Activated T-cell treated with anti-CD3 and anti-CD28 coated beads, Interleukin-2, amount 50 U/mL, for 1 hour (primary cell): ENCODE measurements at regions not wholly inside any gene's neighbourhood (a gene's known extent, or its start where the extent isn't known, plus 50 kb on each side); places are given as distances from the start of the nearest gene placed in this dataset.

Experiments used
- DNase-seq: peaks from one replicate; pipeline ENCODE4 v3.0.0-alpha.2; 2020

GRCh38 chr17:77464988-77465357 is 324.2 kb downstream of the SEC14L1 start:
- DNase-seq = no peak

DNA sequence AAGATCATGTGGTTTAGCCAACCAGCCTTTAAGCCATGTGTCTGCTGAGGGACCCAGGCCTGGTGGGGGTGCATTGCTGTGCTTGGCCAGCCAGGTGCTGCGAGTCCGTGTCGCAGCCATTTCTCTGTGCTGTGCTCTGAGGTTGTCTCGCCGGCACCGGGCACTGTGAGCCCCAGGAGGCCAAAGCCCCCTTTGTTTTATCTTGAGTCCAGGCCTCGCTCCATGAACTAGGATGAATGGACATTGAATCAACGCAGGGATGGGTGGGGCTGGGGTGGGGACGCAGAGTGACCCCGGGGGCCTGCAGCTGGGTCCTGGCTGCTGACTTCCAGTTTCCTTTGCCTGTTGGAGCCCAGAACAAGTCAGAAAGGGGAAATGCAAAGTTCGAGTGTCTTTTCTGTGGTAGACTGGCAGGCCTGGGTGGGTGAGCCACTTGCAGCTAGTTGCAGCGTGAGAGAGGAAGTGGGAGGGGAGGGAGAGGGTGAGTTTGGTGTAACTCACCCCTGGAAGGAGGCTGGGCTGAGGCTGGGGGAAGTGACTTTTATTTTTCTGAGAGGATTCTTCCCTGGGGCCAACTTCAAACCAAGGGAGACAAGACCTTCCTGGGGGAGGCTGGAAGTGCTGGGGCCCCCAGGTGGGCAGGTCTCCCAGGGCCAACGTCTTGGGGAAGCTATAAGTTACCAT is 324.7 kb downstream of the SEC14L1 start:
- peak; percentile 72 for DNase-seq

- no peak for DNase-seq
These were observed 325.4 kb downstream of the SEC14L1 start for GRCh38 chr17:77466140-77466539.

DNA sequence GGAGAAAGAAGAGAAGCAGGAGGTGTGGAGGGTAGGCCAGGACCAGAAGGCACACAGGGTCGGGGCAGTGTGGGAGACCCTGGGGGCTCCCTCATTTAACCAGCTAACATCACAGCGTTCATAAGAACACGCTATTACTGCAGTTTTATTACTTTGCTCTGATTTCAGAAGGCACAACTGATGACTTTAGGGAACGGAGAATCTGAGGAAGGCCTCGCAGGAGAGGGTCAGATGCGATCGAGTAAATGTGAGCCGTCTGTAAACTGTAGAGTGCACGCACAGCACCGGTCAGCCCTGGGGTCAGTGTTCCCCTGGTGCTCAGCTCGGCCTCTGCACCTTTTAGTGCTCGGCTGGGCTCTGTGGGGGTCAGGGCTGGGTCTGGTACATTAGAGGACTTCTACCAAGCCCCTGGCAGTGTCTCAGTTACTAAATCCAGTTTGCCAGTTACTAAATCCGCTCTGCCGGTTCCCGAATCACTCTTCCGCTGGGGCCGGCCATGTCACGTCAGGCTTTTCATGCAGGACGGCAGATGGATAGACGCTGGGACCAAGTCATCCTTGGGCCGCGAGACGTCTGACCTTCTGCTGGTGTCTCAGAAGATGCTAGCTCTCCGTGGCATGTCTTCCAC is 325.9 kb downstream of the SEC14L1 start:
- DNase-seq = no peak

- DNase-seq = no peak
These were observed 326.8 kb downstream of the SEC14L1 start for GRCh38 chr17:77467521-77467920.

- no peak for DNase-seq
These were observed 328.1 kb downstream of the SEC14L1 start for GRCh38 chr17:77468897-77469296.

GRCh38 chr17:77470330-77470786 is 329.6 kb downstream of the SEC14L1 start:
- DNase-seq = no peak

GRCh38 chr17:77470800-77471733 is 330.3 kb downstream of the SEC14L1 start:
- DNase-seq = no peak

DNA sequence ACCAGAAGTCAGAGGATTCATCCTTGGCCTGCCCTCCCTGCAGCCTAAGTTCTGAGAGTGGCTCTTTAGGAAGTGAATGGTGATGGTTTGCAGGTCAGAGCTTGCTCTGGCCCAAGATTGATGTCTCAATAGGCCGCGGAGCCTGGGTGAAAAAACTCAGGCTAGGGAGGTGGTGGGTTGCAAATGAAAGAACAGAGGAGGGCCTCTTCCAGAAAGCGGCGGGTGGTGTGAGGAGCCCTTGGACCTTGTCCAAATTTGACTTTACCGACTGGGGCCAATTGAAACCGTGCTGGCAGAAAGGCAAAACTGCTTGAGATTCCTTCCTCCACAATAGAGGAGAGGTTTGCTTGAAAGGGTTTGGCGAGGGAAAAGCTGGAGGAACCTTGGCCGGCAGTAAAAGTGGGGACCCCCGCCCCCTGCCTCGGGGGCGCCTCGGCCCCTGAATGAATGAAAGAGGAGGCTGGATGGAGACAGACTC is 331.3 kb downstream of the SEC14L1 start:
- DNase-seq = no peak

- no peak for DNase-seq
These were observed 331.9 kb downstream of the SEC14L1 start for GRCh38 chr17:77472468-77473310.

GRCh38 chr17:77473615-77474226 is 333.0 kb downstream of the SEC14L1 start:
- DNase-seq = no peak

DNA sequence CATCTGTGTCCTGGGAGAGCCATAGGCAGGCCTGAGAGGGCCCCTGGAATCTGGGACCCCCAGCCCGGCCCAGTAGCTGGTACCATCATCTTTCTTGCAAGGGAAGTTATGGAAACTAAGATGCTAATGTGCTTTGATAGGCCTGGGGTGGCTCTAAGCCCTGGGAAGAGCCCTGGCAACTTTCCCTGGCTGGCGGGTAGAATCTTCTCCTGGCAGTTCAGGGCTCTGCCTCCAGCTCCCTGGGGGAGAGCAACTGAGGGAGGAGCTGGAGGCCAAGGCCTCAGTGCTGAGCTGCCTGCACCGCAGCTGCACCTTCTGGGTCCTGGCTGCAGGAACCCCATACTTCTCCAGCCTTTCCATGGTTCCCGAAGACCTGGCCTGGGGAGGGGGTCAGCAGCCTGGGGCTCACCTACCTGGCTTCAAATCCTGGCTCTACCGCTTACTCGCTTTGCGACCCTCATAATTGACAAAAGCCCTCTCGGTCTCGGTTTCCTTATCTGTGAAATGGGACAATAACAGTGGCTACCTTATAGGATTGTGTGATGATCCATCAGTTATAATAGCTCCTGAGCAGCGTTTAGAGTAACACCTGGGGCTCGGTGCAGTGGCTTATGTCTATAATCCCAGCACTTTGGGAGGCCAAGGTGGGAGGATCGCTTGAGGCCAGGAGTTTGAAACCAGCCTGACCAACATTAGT is 333.7 kb downstream of the SEC14L1 start:
- DNase-seq = no peak

- peak; percentile 70 for DNase-seq
These were observed 334.5 kb downstream of the SEC14L1 start for GRCh38 chr17:77475016-77475976.

DNA sequence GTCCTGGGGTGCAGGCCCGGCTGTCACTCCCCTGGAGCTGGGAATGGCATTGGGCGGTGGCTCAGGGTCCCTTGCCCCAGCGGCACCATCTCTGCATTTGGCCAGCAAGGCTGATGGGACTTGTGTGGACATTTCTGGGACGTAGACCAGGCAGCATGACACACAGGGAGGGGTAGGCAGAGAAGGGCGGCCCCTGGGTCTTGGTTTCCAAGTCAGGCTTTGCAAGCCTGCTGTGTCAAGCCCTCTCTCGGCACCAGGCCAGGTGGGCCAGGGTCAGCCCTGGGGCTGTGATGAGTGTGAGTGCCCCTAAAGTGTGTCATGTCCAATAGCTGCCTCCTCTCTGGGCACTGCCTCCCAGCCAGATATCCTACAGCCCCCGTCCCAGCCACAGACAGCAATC is 335.2 kb downstream of the SEC14L1 start:
- DNase-seq = no peak

- no peak for DNase-seq
These were observed 335.7 kb downstream of the SEC14L1 start for GRCh38 chr17:77476498-77476897.

DNA sequence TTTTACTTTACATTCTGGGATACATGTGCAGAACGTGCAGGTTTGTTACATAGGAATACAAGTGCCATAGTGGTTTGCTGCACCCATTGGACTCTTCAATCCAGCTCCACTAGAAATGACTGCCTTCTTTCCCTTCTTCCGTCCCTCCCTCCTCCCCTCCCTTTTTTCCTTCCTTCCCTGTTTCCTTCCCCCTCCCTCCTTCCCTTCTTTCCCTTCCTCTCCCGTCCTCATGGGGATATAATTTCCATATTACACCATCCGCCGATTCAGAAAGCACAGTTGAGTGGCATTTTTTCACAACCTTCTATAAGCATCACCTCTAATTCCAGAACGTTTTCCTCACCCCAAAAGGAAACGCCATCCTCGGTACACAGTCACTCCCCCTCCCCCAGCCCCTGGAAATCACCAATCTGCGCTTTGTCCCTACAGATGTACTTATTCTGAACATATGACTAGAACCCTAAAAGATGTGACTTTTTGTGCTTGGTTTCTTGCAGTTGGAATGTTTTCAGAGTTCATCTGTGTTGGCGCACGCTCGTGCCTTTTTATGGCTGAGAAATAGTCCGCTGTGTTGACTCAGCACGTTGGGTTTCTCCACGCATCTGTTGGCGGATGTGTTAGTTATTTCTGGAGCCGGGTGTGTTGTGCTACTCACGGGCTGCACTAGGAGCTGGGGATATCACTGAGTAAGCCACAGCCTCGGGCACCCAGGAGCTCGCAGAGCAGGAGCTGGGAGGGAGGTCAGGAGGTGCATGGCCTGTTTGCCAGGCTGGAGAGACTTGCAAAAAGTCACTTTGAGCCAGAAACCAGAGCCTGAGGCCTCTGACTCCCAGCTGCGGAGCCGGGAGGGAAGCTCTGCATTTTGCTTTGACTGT is 336.4 kb downstream of the SEC14L1 start:
- no peak for DNase-seq

DNA sequence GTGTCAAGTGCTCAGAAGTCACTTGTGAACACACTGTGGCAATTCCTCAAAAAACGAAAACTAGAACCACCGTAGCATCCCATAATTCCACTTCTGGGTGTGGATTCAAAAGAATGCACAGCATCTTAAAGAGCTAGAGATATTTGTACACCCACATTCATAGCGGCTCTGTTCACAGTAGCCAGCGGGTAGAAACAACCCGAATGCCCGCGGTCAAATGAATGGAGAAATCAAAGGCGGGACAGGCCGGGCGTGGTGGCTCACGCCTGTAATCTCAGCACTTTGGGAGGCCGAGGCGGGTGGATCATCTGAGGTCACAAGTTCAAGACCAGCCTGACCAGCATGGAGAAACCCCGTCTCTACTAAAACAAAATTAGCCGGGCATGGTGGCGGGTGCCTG is 337.5 kb downstream of the SEC14L1 start:
- no peak for DNase-seq

- DNase-seq = no peak
These were observed 338.1 kb downstream of the SEC14L1 start for GRCh38 chr17:77478899-77479298.
